GM06990 (cell line): ENCODE measurements at regions not wholly inside any gene's neighbourhood (a gene's known extent, or its start where the extent isn't known, plus 50 kb on each side); places are given as distances from the start of the nearest gene placed in this dataset.

Experiments
- DNase-seq: peaks from one replicate; pipeline ENCODE4 v3.0.0-alpha.2; 2011; ENCODE audit not compliant: insufficient read length; ENCODE audit errors: extremely low read depth
- H3K27me3 ChIP-seq: replicated peaks from 2 replicates; pipeline ENCODE4 v1.6.0; 2011; ENCODE audit warnings: low read length; ENCODE audit not compliant: control insufficient read depth, insufficient read depth
- H3K36me3 ChIP-seq: 2 replicates; pipeline ENCODE4 v1.5.1; 2011; ENCODE audit warnings: low read length; ENCODE audit not compliant: control insufficient read depth, insufficient read depth
- H3K4me3 ChIP-seq: replicated peaks from 2 replicates; pipeline ENCODE4 v1.5.1; 2011; ENCODE audit warnings: low read depth, mild to moderate bottlenecking, control low read depth, low read length
- CTCF ChIP-seq: IDR thresholded peaks from 2 replicates; pipeline ENCODE4 v1.5.1; 2011; ENCODE audit warnings: low read length, control low read depth, mild to moderate bottlenecking, inconsistent platforms; ENCODE audit not compliant: insufficient read depth, poor library complexity, severe bottlenecking

GRCh38 chr2:216257089-216257488 is 115.2 kb downstream of the MARCHF4 start:
- Histone ChIP-seq H3K36me3 (no peaks in the 10 kb centered on the region), H3K27me3 (no peaks in the 10 kb centered on the region; the same call in 1 of the 2 replicates), H3K4me3 (no peak overlapping the region)
- TF ChIP-seq CTCF: no peak
- no peak for DNase-seq
